Choroid plexus epithelial cell (primary cell): ENCODE measurements at regions not wholly inside any gene's neighbourhood (a gene's known extent, or its start where the extent isn't known, plus 50 kb on each side); places are given as distances from the start of the nearest gene placed in this dataset.

Experiments used
- DNase-seq: peaks from one replicate; pipeline ENCODE4 v3.0.0-alpha.2; 2010; ENCODE audit warnings: low read depth
- H3K4me3 ChIP-seq: 2 replicates; pipeline ENCODE4 v1.5.1; 2011; ENCODE audit warnings: low read depth, mild to moderate bottlenecking, control low read depth, low read length, moderate library complexity
- CTCF ChIP-seq: conservative IDR thresholded peaks from 2 replicates; pipeline ENCODE4 v1.5.1; 2011; ENCODE audit warnings: low read depth, mild to moderate bottlenecking, control low read depth, inconsistent platforms, low read length, moderate library complexity

DNA sequence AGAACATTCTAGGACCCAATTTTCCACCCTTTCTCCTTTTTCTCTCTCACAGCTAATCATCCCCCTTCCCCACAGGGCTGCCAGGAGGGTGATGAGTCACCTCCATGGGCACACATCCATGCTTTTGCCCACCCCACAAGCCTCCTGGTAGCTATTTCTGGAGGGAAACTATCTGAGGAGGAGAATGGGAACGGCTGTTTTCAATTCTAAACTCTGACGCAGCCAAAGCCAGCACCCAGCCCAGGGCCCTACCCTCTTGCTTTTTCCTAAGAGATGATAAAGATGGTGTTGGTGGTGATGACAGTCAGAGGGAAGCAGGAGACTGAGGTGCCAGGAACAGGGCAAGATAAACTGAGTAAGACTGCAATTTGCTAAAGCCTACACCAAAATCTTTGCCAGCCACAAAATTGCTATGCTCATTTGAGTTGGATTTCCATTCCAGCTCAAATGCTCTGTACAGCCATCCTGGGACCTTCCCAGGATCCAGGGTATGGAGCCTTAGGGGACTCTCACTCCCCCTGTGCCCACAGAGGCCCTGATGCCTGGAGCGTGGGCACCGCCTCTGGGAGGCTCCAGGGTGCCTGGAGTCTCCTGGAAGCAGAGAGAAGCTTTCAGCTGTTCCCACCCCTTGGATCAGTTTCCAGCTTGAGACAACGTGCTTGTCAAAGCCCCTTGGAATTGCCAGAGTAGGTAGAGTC is 62.0 kb upstream of the FZD7 start:
- DNase-seq, result no peak
- no peak overlapping the region for H3K4me3 ChIP-seq
- TF ChIP-seq CTCF, result no peak

DNA sequence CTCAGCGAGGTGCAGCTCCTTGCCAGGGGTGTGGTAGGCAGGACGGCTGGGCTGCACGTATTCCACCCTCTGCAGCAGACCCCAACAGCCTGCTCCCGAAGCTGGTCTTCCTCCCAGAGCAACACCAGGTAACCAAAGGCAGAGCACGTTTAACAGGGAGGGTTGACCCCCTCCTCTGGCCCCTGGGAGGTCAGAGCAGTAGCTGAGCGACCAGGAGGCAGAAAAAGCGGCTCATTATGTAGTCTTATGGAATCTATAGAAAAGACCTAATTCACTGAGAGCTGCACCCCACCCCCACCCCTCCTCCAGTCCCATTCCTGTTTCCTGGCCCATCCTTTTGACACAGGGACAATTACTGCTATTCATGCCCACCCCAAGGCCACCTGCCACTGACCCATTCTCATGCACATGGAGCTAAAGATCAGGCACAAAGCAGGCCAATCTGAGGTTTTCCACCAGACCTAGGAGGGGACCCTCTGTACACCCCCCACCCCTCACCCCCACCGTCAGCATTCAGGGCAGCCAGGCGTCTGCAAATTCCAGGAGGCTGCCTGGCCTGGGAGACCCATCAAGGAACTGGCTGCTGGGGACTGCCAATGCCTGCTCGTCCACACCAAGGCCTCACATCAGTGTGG is 60.9 kb upstream of the FZD7 start:
- no peak overlapping the region for H3K4me3 ChIP-seq
- TF ChIP-seq CTCF, result no peak
- DNase-seq, result no peak

DNA sequence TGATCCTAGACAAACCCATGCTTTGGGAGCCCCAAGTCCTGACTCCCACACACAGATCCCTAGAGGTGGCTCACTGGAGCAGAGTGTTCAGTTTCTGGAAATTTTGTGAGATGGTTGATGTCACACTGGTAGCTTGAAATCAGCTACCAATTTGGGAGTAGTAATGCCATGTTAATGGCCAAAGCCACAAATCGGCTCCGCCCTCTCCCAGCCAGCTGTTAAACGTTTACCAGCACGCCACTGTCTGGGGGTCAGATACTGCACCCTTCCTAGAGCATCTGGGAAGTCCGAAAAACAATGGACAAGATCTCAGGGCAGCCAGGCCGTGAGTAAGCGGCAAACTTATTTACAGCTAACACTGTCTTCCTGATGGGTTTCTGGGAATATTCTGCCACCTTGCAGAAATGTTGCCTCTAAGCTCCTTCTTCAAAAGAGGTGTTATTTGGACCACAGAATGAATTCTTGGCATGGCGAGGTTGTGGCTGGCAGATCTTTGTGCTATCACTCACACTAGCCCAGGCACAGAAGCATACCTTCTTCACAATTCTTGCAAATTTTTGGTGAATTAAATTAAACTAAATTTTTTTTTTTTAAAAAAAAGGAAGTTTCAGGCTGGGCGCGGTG is 60.2 kb upstream of the FZD7 start:
- DNase-seq, result no peak
- no peak for TF ChIP-seq CTCF
- H3K4me3 ChIP-seq, result no peak overlapping the region

DNA sequence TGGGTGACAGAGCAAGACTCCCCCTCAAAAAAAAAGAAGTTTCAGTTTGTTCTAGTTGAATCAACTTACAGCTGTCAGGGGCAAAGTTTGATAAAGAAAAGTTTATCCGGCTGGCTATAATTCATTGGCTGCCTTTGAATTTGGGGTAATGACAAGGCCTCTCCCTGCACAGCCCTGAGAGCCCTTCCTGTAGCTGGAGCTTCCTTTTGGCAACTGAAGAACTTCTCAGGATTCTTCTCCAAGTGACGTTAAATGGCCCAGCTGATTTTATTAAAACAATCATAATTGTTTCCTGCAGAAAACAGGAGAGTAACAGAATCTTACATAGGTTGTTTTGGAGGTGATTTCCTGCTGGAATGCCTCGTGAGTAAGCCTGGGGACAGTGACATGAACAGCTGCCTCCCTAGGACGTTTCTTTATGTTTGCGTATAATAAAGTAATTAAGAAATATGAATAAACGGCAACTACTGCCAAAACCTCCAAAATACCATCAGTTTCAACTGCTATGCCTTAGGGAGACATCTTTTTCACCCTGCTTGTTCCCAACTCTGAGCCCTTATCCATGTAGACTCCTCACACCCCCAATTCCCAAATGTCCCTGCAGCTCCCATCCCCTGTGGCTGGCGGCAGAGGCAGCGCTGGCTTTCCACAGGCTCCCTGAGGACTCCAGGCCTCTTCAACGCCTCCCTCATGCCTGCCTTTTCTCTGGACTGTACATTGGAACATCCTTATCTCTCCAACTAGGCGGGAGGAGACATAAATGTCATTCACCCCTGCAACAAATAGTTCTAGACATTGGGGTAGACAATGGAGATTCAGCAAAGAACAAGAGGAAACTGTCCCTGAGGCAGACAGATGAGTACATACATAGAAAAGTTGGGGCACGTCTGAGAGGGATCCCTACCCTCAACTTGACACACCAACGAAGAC is 59.2 kb upstream of the FZD7 start:
- TF ChIP-seq CTCF, result no peak
- no peak for DNase-seq
- no peak overlapping the region for H3K4me3 ChIP-seq

DNA sequence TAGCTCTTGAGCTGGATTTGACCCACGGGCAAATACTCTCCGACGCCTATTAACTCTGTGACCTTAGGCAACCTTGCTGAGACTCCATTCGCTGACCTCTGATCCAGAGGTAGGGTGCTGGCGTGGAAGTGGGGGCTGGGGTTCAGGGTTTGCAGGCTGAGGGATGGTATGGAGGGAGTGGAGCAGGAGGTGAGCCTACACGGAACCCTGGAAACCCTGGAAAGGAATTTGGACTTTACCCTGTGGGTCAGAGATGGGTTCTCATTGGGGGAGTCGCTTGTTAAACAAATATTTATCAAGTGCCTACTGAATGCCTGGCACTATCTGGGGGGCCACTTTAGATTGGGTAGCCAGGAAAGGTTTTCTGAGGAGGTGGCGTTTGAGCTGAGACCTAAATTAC is 58.2 kb upstream of the FZD7 start:
- DNase-seq, result no peak
- TF ChIP-seq CTCF, result no peak
- H3K4me3 ChIP-seq, result no peak overlapping the region

DNA sequence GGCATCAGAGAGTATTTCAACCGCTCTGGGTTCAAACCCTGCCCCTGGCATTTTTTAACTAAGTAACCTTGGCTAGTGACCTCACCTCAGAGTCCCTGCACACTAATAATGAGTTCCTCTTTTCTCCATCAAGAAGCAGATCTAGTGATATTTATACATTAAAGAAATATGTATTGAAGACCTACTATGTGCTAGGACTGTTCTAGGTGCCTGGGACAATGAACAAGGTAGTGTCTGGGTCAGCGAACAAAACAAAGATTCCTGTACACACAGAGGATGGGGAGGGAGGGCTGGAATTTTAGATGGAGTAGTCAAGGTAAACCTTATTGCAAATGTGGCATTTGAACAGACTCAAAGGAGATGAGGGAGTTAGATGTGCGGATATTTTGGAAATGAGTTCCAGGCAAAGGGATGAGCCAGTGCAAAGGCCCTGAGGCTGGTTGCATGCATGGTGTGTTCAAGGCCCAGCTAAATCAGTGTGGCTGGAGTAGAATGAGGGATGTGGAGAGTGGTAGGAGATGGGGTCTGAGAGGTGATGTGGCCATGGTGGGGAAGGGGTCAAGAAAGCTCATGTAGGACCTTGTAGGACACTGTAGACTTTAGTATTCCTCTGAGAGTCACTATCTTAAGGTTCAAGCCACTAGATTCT is 57.6 kb upstream of the FZD7 start:
- DNase-seq, result no peak
- no peak for TF ChIP-seq CTCF
- H3K4me3 ChIP-seq, result no peak overlapping the region
